Cardiac muscle cell (in vitro differentiated cells and primary cell): ENCODE measurements at regions not wholly inside any gene's neighbourhood (a gene's known extent, or its start where the extent isn't known, plus 50 kb on each side); places are given as distances from the start of the nearest gene placed in this dataset.
A peak's percentile ranks its signal among the peaks of the same experiment; 100 is the strongest.

Source experiments
- DNase-seq, 2 donors: peaks; one replicate each; pipeline versions ENCODE4 v3.0.0 to v3.0.0-alpha.2; 2010 to 2017; ENCODE audit warnings: low read depth in 1 of 2, low spot score in 1 of 2
- H3K27ac ChIP-seq: fragments of 200-600 bp; sonication (generic); 2 replicates; pipeline ENCODE4 v1.5.1; 2016
- H3K27me3 ChIP-seq: fragments of 200-600 bp; sonication (generic); 2 replicates; pipeline ENCODE4 v1.6.0; 2016; ENCODE audit warnings: control low read depth
- H3K36me3 ChIP-seq: fragments of 200-600 bp; sonication (generic); 2 replicates; pipeline ENCODE4 v1.5.1; 2016; ENCODE audit warnings: control low read depth
- H3K4me1 ChIP-seq: fragments of 200-600 bp; sonication (generic); 2 replicates; pipeline ENCODE4 v1.8.1; 2017; ENCODE audit warnings: low read depth, mild to moderate bottlenecking, mixed run types
- H3K4me3 ChIP-seq: fragments of 200-600 bp; sonication (generic); 2 replicates; pipeline ENCODE4 v1.5.1; 2016; ENCODE audit warnings: mild to moderate bottlenecking
- H3K9me3 ChIP-seq: fragments of 200-600 bp; sonication (generic); 2 replicates; pipeline ENCODE4 v1.5.1; 2017; ENCODE audit warnings: low read depth, mild to moderate bottlenecking, control low read depth
- CTCF ChIP-seq: IDR thresholded peaks from 2 replicates; pipeline ENCODE4 v1.5.1; 2012; ENCODE audit warnings: low read depth, mild to moderate bottlenecking, low read length

GRCh38 chr2:176493909-176494308 is 224.7 kb downstream of the MTX2 start:
- Histone ChIP-seq H3K9me3 (no peaks in the 10 kb centered on the region), H3K27me3 (peaks cover 20% of the 10 kb centered on the region), H3K4me3 (no peak overlapping the region), H3K36me3 (no peaks in the 10 kb centered on the region), H3K27ac (no peak overlapping the region), H3K4me1 (no peaks in the 10 kb centered on the region)
- no peak for TF ChIP-seq CTCF
- DNase-seq, result no peak

- no peak overlapping the region for H3K4me3 ChIP-seq
- peaks cover 16% of the 10 kb centered on the region for H3K27me3 ChIP-seq
- no peak overlapping the region for H3K27ac ChIP-seq
- no peaks in the 10 kb centered on the region for H3K9me3 ChIP-seq
- no peaks in the 10 kb centered on the region for H3K36me3 ChIP-seq
- no peaks in the 10 kb centered on the region for H3K4me1 ChIP-seq
- DNase-seq, result peak in 1 of 2 donors; percentile 61
- TF ChIP-seq CTCF, result no peak
Observed at GRCh38 chr2:176494949-176495353, 225.7 kb downstream of the MTX2 start.

- Histone ChIP-seq H3K27ac (no peak overlapping the region), H3K4me1 (no peaks in the 10 kb centered on the region), H3K36me3 (no peaks in the 10 kb centered on the region), H3K9me3 (no peaks in the 10 kb centered on the region), H3K27me3 (peaks cover 16% of the 10 kb centered on the region), H3K4me3 (no peak overlapping the region)
- TF ChIP-seq CTCF, result no peak
- no peak for DNase-seq
Observed at GRCh38 chr2:176495826-176496225, 226.6 kb downstream of the MTX2 start.

GRCh38 chr2:176496761-176497160 is 227.5 kb downstream of the MTX2 start:
- H3K4me1 ChIP-seq, result no peaks in the 10 kb centered on the region

GRCh38 chr2:176500901-176501300 is 231.7 kb downstream of the MTX2 start:
- H3K4me3 ChIP-seq, result no peak overlapping the region
- no peak for TF ChIP-seq CTCF
- peak in 1 of 2 donors; percentile 43 for DNase-seq
- no peaks in the 10 kb centered on the region for H3K9me3 ChIP-seq
- H3K36me3 ChIP-seq, result no peaks in the 10 kb centered on the region
- no peak overlapping the region for H3K27ac ChIP-seq
- H3K27me3 ChIP-seq, result peaks cover 29% of the 10 kb centered on the region
- H3K4me1 ChIP-seq, result no peaks in the 10 kb centered on the region

More at GRCh38 chr2:176496761-176497160, 227.5 kb downstream of the MTX2 start:
- H3K4me3 ChIP-seq, result no peak overlapping the region
- peaks cover 20% of the 10 kb centered on the region for H3K27me3 ChIP-seq
- no peaks in the 10 kb centered on the region for H3K36me3 ChIP-seq
- no peak overlapping the region for H3K27ac ChIP-seq
- DNase-seq, result no peak
- H3K9me3 ChIP-seq, result no peaks in the 10 kb centered on the region
- no peak for TF ChIP-seq CTCF

GRCh38 chr2:176501617-176502016 is 232.4 kb downstream of the MTX2 start:
- Histone ChIP-seq H3K4me1 (no peaks in the 10 kb centered on the region), H3K9me3 (no peaks in the 10 kb centered on the region), H3K36me3 (no peaks in the 10 kb centered on the region), H3K27ac (no peak overlapping the region), H3K4me3 (no peak overlapping the region), H3K27me3 (peaks cover 29% of the 10 kb centered on the region)
- DNase-seq, result no peak
- no peak for TF ChIP-seq CTCF
